Brain microvascular endothelial cell (primary cell): ENCODE measurements at regions not wholly inside any gene's neighbourhood (a gene's known extent, or its start where the extent isn't known, plus 50 kb on each side); places are given as distances from the start of the nearest gene placed in this dataset.
"Not testable (repeated sequence)": the region's sequence is repeated elsewhere in the genome, so short reads cannot be mapped to it uniquely, and the experiment has no call there.

Experiments
- DNase-seq: peaks from one replicate; pipeline ENCODE4 v3.0.0-alpha.2; 2020
- H3K27ac ChIP-seq: fragments of 250-450 bp; sonication (Bioruptor Pico); 2 replicates; pipeline ENCODE4 v1.5.1; 2020; ENCODE audit warnings: mild to moderate bottlenecking, moderate library complexity
- H3K27me3 ChIP-seq: fragments of 250-450 bp; sonication (Bioruptor Pico); replicated peaks from 2 replicates; pipeline ENCODE4 v1.5.1; 2020; ENCODE audit warnings: mild to moderate bottlenecking
- H3K36me3 ChIP-seq: fragments of 250-450 bp; sonication (Bioruptor Pico); replicated peaks from 2 replicates; pipeline ENCODE4 v1.5.1; 2020; ENCODE audit warnings: mild to moderate bottlenecking
- H3K4me3 ChIP-seq: 2 replicates; pipeline ENCODE4 v1.5.1; 2011; ENCODE audit warnings: low read depth, mild to moderate bottlenecking, control low read depth, low read length, moderate library complexity
- CTCF ChIP-seq: IDR thresholded peaks from 2 replicates; pipeline ENCODE4 v1.5.1; 2011; ENCODE audit warnings: low read depth, mild to moderate bottlenecking, moderate library complexity, low read length, control low read depth, inconsistent platforms; ENCODE audit errors: missing control alignments
- in situ Hi-C: cut with HindIII; loops from 2 replicates; pipeline ENCODE4 v1.10.0; 2017; ENCODE audit warnings: low sequenced_read_pairs, low pct_ligation_motif_present

- TF ChIP-seq CTCF = no peak
- H3K27me3 ChIP-seq = no peaks in the 10 kb centered on the region
- no peak overlapping the region for H3K4me3 ChIP-seq
- DNase-seq = no peak
- no peak overlapping the region for H3K27ac ChIP-seq
- in situ Hi-C loops = no loop called here
- H3K36me3 ChIP-seq = no peaks in the 10 kb centered on the region
Measured at GRCh38 chr2:58479535-58480140, 238.5 kb upstream of the FANCL start.

- DNase-seq = no peak
- TF ChIP-seq CTCF = no peak
- in situ Hi-C loops = no loop called here
- no peak overlapping the region for H3K4me3 ChIP-seq
- no peaks in the 10 kb centered on the region for H3K36me3 ChIP-seq
- no peaks in the 10 kb centered on the region for H3K27me3 ChIP-seq
- H3K27ac ChIP-seq = no peak overlapping the region
Measured at GRCh38 chr2:58476556-58476955, 235.4 kb upstream of the FANCL start.

- in situ Hi-C loops = no loop called here
- no peaks in the 10 kb centered on the region for H3K36me3 ChIP-seq
- DNase-seq = no peak
- H3K27ac ChIP-seq = no peak overlapping the region
- no peak overlapping the region for H3K4me3 ChIP-seq
- no peak for TF ChIP-seq CTCF
- no peaks in the 10 kb centered on the region for H3K27me3 ChIP-seq
Measured at GRCh38 chr2:58475756-58476155, 234.6 kb upstream of the FANCL start.

- no peaks in the 10 kb centered on the region for H3K36me3 ChIP-seq
- no peak for DNase-seq
- no peaks in the 10 kb centered on the region for H3K27me3 ChIP-seq
- in situ Hi-C loops = no loop called here
- no peak overlapping the region for H3K27ac ChIP-seq
- H3K4me3 ChIP-seq = no peak overlapping the region
- no peak for TF ChIP-seq CTCF
Measured at GRCh38 chr2:58473165-58473564, 232.0 kb upstream of the FANCL start.

- no peak for DNase-seq
- TF ChIP-seq CTCF = no peak
Measured at GRCh38 chr2:58466804-58467203, 225.7 kb upstream of the FANCL start.

GRCh38 chr2:58466021-58466420 is 224.9 kb upstream of the FANCL start:
- H3K36me3 ChIP-seq, H3K4me3 ChIP-seq, H3K27ac ChIP-seq, in situ Hi-C loops, DNase-seq, H3K27me3 ChIP-seq: not testable (repeated sequence)

More at GRCh38 chr2:58466804-58467203, 225.7 kb upstream of the FANCL start:
- no peaks in the 10 kb centered on the region for H3K36me3 ChIP-seq
- H3K4me3 ChIP-seq = no peak overlapping the region
- H3K27me3 ChIP-seq = no peaks in the 10 kb centered on the region
- in situ Hi-C loops = no loop called here
- no peak overlapping the region for H3K27ac ChIP-seq
